H1 (cell line): ENCODE measurements at regions not wholly inside any gene's neighbourhood (a gene's known extent, or its start where the extent isn't known, plus 50 kb on each side); places are given as distances from the start of the nearest gene placed in this dataset.

Source experiments
- CTCF ChIA-PET: fragments of 300-600 bp; sonication (Branson Sonifier 250); formaldehyde crosslinking; loops from one replicate; lab custom pipeline; 2021; ENCODE audit not compliant: partially characterized antibody; lab: Charles Lee
- POLR2A ChIA-PET: fragments of 300-600 bp; sonication (Branson Sonifier 250); formaldehyde crosslinking; loops from one replicate; lab custom pipeline; 2021; ENCODE audit warnings: inconsistent platforms; ENCODE audit not compliant: partially characterized antibody; lab: Charles Lee
- DNase-seq, 2 experiments: peaks; one replicate each; pipeline versions ENCODE4 v3.0.0 to v3.0.0-alpha.2; 2010 to 2022; ENCODE audit warnings: low spot score in 2 of 2, low read depth in 1 of 2, mixed read lengths in 1 of 2
- FAIRE-seq: peaks from 2 replicates; lab custom pipeline; 2011; peaks lifted over from hg19 to GRCh38; lab: Jason Lieb, UNC
- H2AFZ ChIP-seq: 2 replicates; pipeline ENCODE4 v1.8.1; 2012; ENCODE audit warnings: low read length, inconsistent platforms
- H2AK5ac ChIP-seq: 2 replicates; pipeline ENCODE4 v1.6.1; 2013; ENCODE audit warnings: low read depth, low read length
- H2BK120ac ChIP-seq: replicated peaks from 2 replicates; pipeline ENCODE3; 2013; ENCODE audit warnings: low read depth, low read length, inconsistent platforms
- H2BK12ac ChIP-seq: 2 replicates; pipeline ENCODE4 v1.6.1; 2013; ENCODE audit warnings: low read depth, low read length
- H2BK15ac ChIP-seq: 2 replicates; pipeline ENCODE4 v1.6.1; 2013; ENCODE audit warnings: low read length
- H2BK20ac ChIP-seq: 2 replicates; pipeline ENCODE4 v1.6.1; 2013; ENCODE audit warnings: low read length
- H2BK5ac ChIP-seq: 2 replicates; pipeline ENCODE4 v1.6.1; 2013; ENCODE audit warnings: low read depth, low read length
- H3K14ac ChIP-seq: 2 replicates; pipeline ENCODE4 v1.6.1; 2013; ENCODE audit warnings: inconsistent platforms; ENCODE audit not compliant: insufficient read length
- H3K18ac ChIP-seq: 2 replicates; pipeline ENCODE4 v1.6.1; 2013; ENCODE audit warnings: low read length; ENCODE audit errors: extremely low read depth
- H3K23ac ChIP-seq: 2 replicates; pipeline ENCODE4 v1.6.1; 2013; ENCODE audit warnings: inconsistent platforms; ENCODE audit not compliant: insufficient read length
- H3K23me2 ChIP-seq: 2 replicates; pipeline ENCODE4 v1.6.1; 2013; ENCODE audit warnings: low read depth, low read length
- H3K27ac ChIP-seq: 2 replicates; pipeline ENCODE4 v1.6.1; 2011; ENCODE audit warnings: low read depth, low read length, inconsistent platforms
- H3K27me3 ChIP-seq, 4 experiments: replicated peaks in 1 of 4; 1 replicate in 1 of 4; 2 replicates in 3 of 4; pipeline versions ENCODE4 v1.6.1 to v1.8.1; 2011 to 2013; ENCODE audit warnings: low read length in 3 of 4, mild to moderate bottlenecking in 3 of 4, inconsistent platforms in 2 of 4, mixed read lengths in 2 of 4, moderate library complexity in 1 of 4; ENCODE audit not compliant: control insufficient read depth in 3 of 4, insufficient read depth in 3 of 4; ENCODE audit errors: extremely low read depth in 1 of 4
- H3K36me3 ChIP-seq, 4 experiments: 2 replicates each; pipeline versions ENCODE4 v1.6.1 to v1.8.1; 2011 to 2013; ENCODE audit warnings: mild to moderate bottlenecking in 4 of 4, low read length in 3 of 4, moderate library complexity in 2 of 4, control low read depth in 1 of 4, inconsistent platforms in 1 of 4; ENCODE audit not compliant: insufficient read depth in 4 of 4, control insufficient read depth in 2 of 4
- H3K4ac ChIP-seq: replicated peaks from 2 replicates; pipeline ENCODE3; 2013; ENCODE audit warnings: low read length, low read depth, mixed read lengths, inconsistent platforms; ENCODE audit not compliant: insufficient read length
- H3K4me1 ChIP-seq, 4 experiments: replicated peaks in 1 of 4; 1 replicate in 1 of 4; 2 replicates in 3 of 4; pipeline versions ENCODE4 v1.6.1 to v1.8.1; 2011 to 2013; ENCODE audit warnings: low read length in 3 of 4, inconsistent platforms in 2 of 4, mixed read lengths in 1 of 4; ENCODE audit not compliant: insufficient read depth in 4 of 4, control insufficient read depth in 3 of 4
- H3K4me2 ChIP-seq, 2 experiments: 2 replicates each; pipeline versions ENCODE4 v1.6.1 to v1.8.1; 2011 to 2013; ENCODE audit warnings: low read depth in 2 of 2, low read length in 2 of 2, control low read depth in 1 of 2, inconsistent platforms in 1 of 2, mild to moderate bottlenecking in 1 of 2; ENCODE audit not compliant: insufficient read depth in 1 of 2
- H3K4me3 ChIP-seq, 4 experiments: fragments of 200-600, 300-600 bp in 1 of 4; sonication (generic), shearing (Covaris generic), sonication (Bioruptor Twin) in 1 of 4; 2 replicates each; pipeline versions ENCODE4 v1.5.1 to v1.8.1; 2011 to 2016; ENCODE audit warnings: low read length in 4 of 4, low read depth in 3 of 4, control low read depth in 2 of 4, inconsistent platforms in 2 of 4, mild to moderate bottlenecking in 2 of 4, mixed read lengths in 1 of 4, moderate library complexity in 1 of 4; ENCODE audit not compliant: insufficient read depth in 2 of 4; ENCODE audit errors: extremely low read depth in 1 of 4
- H3K56ac ChIP-seq: replicated peaks from 2 replicates; pipeline ENCODE3; 2013; ENCODE audit warnings: low read depth, mild to moderate bottlenecking, mixed read lengths, low read length, inconsistent platforms; ENCODE audit not compliant: insufficient read length
- H3K79me1 ChIP-seq: 2 replicates; pipeline ENCODE4 v1.6.1; 2013; ENCODE audit warnings: low read depth, low read length, control low read depth
- H3K79me2 ChIP-seq, 2 experiments: 2 replicates each; pipeline versions ENCODE4 v1.6.1 to v1.8.1; 2012 to 2013; ENCODE audit warnings: low read length in 2 of 2, mild to moderate bottlenecking in 2 of 2, inconsistent platforms in 1 of 2; ENCODE audit not compliant: insufficient read depth in 2 of 2, control insufficient read depth in 1 of 2
- H3K9ac ChIP-seq, 4 experiments: replicated peaks in 1 of 4; 1 replicate in 1 of 4; 2 replicates in 3 of 4; pipeline versions ENCODE4 v1.6.1 to v1.8.1; 2011 to 2013; ENCODE audit warnings: low read depth in 3 of 4, low read length in 3 of 4, control low read depth in 2 of 4, mild to moderate bottlenecking in 2 of 4, moderate library complexity in 2 of 4, inconsistent platforms in 1 of 4; ENCODE audit errors: extremely low read depth in 1 of 4
- H3K9me3 ChIP-seq, 2 experiments: 2 replicates each; pipeline versions ENCODE4 v1.6.1 to v1.8.1; 2012 to 2013; ENCODE audit warnings: mild to moderate bottlenecking in 2 of 2, moderate library complexity in 2 of 2, control low read depth in 1 of 2, inconsistent platforms in 1 of 2, low read depth in 1 of 2, low read length in 1 of 2, mixed read lengths in 1 of 2; ENCODE audit not compliant: insufficient read depth in 2 of 2
- H4K20me1 ChIP-seq, 2 experiments: replicated peaks in 1 of 2; 2 replicates each; pipeline versions ENCODE3 to v1.8.1; 2011 to 2013; ENCODE audit warnings: inconsistent platforms in 2 of 2, low read length in 2 of 2, mild to moderate bottlenecking in 1 of 2; ENCODE audit not compliant: insufficient read depth in 2 of 2, control insufficient read depth in 1 of 2
- H4K5ac ChIP-seq: 2 replicates; pipeline ENCODE4 v1.6.1; 2013; ENCODE audit warnings: low read length, low read depth, mixed read lengths, inconsistent platforms; ENCODE audit not compliant: insufficient read length
- H4K8ac ChIP-seq: 2 replicates; pipeline ENCODE4 v1.8.0; 2013; ENCODE audit warnings: mild to moderate bottlenecking, moderate library complexity, low read length, inconsistent platforms; ENCODE audit not compliant: insufficient read depth; ENCODE audit errors: extremely low read depth
- H4K91ac ChIP-seq: replicated peaks from 2 replicates; pipeline ENCODE3; 2013; ENCODE audit warnings: low read length, mixed read lengths, inconsistent platforms; ENCODE audit not compliant: insufficient read length
- ASH2L ChIP-seq: fragments of 200-600, 300-600 bp; sonication (generic); IDR thresholded peaks from one replicate; pipeline ENCODE4 v1.7.1; 2017; ENCODE audit warnings: low read length
- ATF3 ChIP-seq: IDR thresholded peaks from 2 replicates; pipeline ENCODE4 v1.6.1; 2011; ENCODE audit warnings: low read depth, mild to moderate bottlenecking, low read length; ENCODE audit not compliant: insufficient read depth
- CHD1 ChIP-seq: IDR thresholded peaks from 2 replicates; pipeline ENCODE4 v1.6.1; 2012; ENCODE audit warnings: low read depth, low read length, improper control_type of control experiment
- E2F6 ChIP-seq: IDR thresholded peaks from 2 replicates; pipeline ENCODE4 v1.6.1; 2012; ENCODE audit warnings: inconsistent platforms
- GABPA ChIP-seq: IDR thresholded peaks from 2 replicates; pipeline ENCODE4 v1.6.1; 2011; ENCODE audit warnings: mild to moderate bottlenecking, low read length, moderate library complexity, borderline replicate concordance; ENCODE audit not compliant: insufficient read depth
- KDM1A ChIP-seq: fragments of 200-600, 300-600 bp; sonication (generic); IDR thresholded peaks from 2 replicates; pipeline ENCODE4 v1.7.1; 2016; ENCODE audit warnings: mild to moderate bottlenecking, low read length, borderline replicate concordance
- KDM5A ChIP-seq: fragments of 200-600 bp; IDR thresholded peaks from 2 replicates; pipeline ENCODE4 v1.7.1; 2012; ENCODE audit warnings: mild to moderate bottlenecking, low read length, inconsistent platforms, mixed read lengths
- MAFK ChIP-seq: IDR thresholded peaks from 2 replicates; pipeline ENCODE4 v1.6.1; 2012; ENCODE audit warnings: low read depth, mild to moderate bottlenecking, improper control_type of control experiment, low read length
- RNF2 ChIP-seq: fragments of 200-900, 300-1000 bp; sonication (generic); IDR thresholded peaks from 2 replicates; pipeline ENCODE4 v1.7.1; 2016; ENCODE audit warnings: borderline replicate concordance, low read depth, mild to moderate bottlenecking, antibody characterized with exemption, low read length; ENCODE audit not compliant: poor library complexity, severe bottlenecking; ENCODE audit errors: missing control alignments
- SAP30 ChIP-seq: fragments of 300-600 bp; sonication (generic); IDR thresholded peaks from 2 replicates; pipeline ENCODE4 v1.7.1; 2012; ENCODE audit warnings: low read length, moderate library complexity, mild to moderate bottlenecking, inconsistent platforms; ENCODE audit not compliant: insufficient read depth, insufficient replicate concordance
- SIN3A ChIP-seq, 2 experiments: IDR thresholded peaks in 1 of 2; conservative IDR thresholded peaks in 1 of 2; 2 replicates each; pipeline ENCODE4 v1.6.1; 2011 to 2012; ENCODE audit warnings: low read length in 2 of 2, improper control_type of control experiment in 1 of 2, low read depth in 1 of 2, mild to moderate bottlenecking in 1 of 2
- TCF12 ChIP-seq: IDR thresholded peaks from 2 replicates; pipeline ENCODE4 v1.6.1; 2011; ENCODE audit warnings: low read depth, mild to moderate bottlenecking, low read length
- YY1 ChIP-seq: IDR thresholded peaks from 2 replicates; pipeline ENCODE4 v1.6.1; 2011; ENCODE audit warnings: low read depth, mild to moderate bottlenecking, low read length
- WGBS, 2 experiments: shearing (Covaris generic) in 1 of 2; methylation state at CpG; one replicate each; pipeline versions ENCODE4 v1.1.6 to v1.1.7; 2013 to 2015; ENCODE audit warnings: low lambda C conversion rate in 2 of 2, mixed read lengths in 2 of 2, inconsistent platforms in 1 of 2, low coverage in 1 of 2, missing lambda C conversion rate in 1 of 2; ENCODE audit not compliant: insufficient replicate concordance in 2 of 2, insufficient coverage in 1 of 2, insufficient read length in 1 of 2; ENCODE audit errors: extremely low coverage in 1 of 2, missing lambda C conversion rate in 1 of 2; 5-methylcytosine and 5-hydroxymethylcytosine counted together

GRCh38 chr20:48208176-48208575 is 422.9 kb upstream of the SULF2 start:
- no peak overlapping the region for H3K9ac ChIP-seq
- CTCF ChIA-PET = no interaction called here
- no peak overlapping the region for H4K91ac ChIP-seq
- no peaks in the 10 kb centered on the region for H3K36me3 ChIP-seq
- no peaks in the 10 kb centered on the region for H4K20me1 ChIP-seq
- H3K18ac ChIP-seq = no peak overlapping the region
- no peak overlapping the region for H3K4me2 ChIP-seq
- no peak overlapping the region for H3K14ac ChIP-seq
- no peak overlapping the region for H2BK15ac ChIP-seq
- no peaks in the 10 kb centered on the region for H3K79me2 ChIP-seq
- H2BK20ac ChIP-seq = no peak overlapping the region
- H3K4me3 ChIP-seq = no peak overlapping the region
- H2BK12ac ChIP-seq = no peak overlapping the region
- peaks cover 0 to 3% (median 0%) of the 10 kb centered on the region in 4 experiments; a peak in 2 of 7 replicates for H3K4me1 ChIP-seq
- H4K8ac ChIP-seq = no peak overlapping the region
- no peak overlapping the region for H3K27ac ChIP-seq
- no peaks in the 10 kb centered on the region for H3K9me3 ChIP-seq
- 95% methylated on average over 10 of the region's 10 CpGs; no CpG with 5 or more reads in 1 of the 2 experiments for WGBS, 2 experiments
- no peak overlapping the region for H2BK5ac ChIP-seq
- peaks cover 4% of the 10 kb centered on the region; the same call in 1 of the 2 replicates for H3K23me2 ChIP-seq
- no peak overlapping the region for H2AFZ ChIP-seq
- H3K56ac ChIP-seq = no peak overlapping the region
- H2AK5ac ChIP-seq = no peak overlapping the region
- H3K27me3 ChIP-seq = no peaks in the 10 kb centered on the region
- POLR2A ChIA-PET = no interaction called here
- DNase-seq (no peak), FAIRE-seq (no peak)
- no peak overlapping the region for H3K4ac ChIP-seq
- no peaks in the 10 kb centered on the region for H3K79me1 ChIP-seq
- H4K5ac ChIP-seq = no peak overlapping the region
- no peak overlapping the region for H2BK120ac ChIP-seq
- H3K23ac ChIP-seq = no peak overlapping the region
- TF ChIP-seq YY1 (no peak), GABPA (no peak), ATF3 (no peak), ASH2L (no peak), SIN3A (conservative IDR thresholded peaks at IDR 0.05 in 1 of 2, IDR thresholded peaks at IDR 0.05 in 1 of 2; ENCODE audit: low read depth in 1 of 2, low read length in 2 of 2) (no peak), KDM5A (no peak), RNF2 (no peak), CHD1 (no peak), TCF12 (no peak), MAFK (no peak), SAP30 (no peak), E2F6 (no peak), KDM1A (no peak)
